ENCODE measurements at regions not wholly inside any gene's neighbourhood (a gene's known extent, or its start where the extent isn't known, plus 50 kb on each side); places are given as distances from the start of the nearest gene placed in this dataset.

DNA sequence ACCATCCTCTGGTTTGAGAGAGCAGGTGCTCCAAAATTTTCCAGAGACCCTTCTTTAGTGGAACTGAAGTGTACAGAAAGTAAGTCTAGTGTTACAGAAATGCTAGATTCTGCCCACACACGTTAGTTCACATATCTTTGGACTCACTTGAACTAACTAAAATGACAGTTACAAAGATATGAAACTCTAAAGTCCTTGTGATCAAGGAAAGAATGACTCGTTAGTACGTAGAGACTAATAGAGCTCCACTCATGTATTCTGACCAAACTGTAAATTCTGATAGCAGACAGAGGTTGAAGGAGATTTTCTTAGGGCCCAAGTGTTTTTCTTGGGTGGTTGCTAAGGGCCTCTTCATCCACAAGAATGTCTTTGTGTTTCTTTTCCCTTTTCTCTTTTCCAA is 491.5 kb upstream of the B3GALT2 start:
- DNase-seq: no peak

- DNase-seq: no peak
These were observed 490.7 kb upstream of the B3GALT2 start for GRCh38 chr1:193676996-193677549.

GRCh38 chr1:193674292-193674944 is 488.0 kb upstream of the B3GALT2 start:
- DNase-seq: no peak

GRCh38 chr1:193666485-193667083 is 480.2 kb upstream of the B3GALT2 start:
- no peak for DNase-seq

DNA sequence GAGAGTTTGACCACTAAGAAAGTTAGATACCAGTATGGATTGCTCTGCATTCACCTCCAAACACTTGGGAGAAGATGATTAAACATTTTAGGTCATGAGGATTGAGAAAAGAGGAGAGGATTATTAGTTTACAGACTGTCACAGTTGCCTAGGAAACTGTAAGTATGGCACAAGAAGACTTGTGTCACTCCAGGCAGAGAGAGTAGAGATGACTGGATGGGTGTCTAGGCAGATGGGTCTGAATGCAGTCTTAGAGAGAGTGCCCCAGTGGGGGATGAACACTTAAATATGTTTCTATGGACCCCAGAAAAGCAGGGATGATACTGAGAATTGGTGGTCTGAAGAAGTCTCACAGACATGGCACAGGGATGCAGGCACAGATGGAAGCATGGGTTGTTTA is 477.6 kb upstream of the B3GALT2 start:
- no peak for DNase-seq

DNA sequence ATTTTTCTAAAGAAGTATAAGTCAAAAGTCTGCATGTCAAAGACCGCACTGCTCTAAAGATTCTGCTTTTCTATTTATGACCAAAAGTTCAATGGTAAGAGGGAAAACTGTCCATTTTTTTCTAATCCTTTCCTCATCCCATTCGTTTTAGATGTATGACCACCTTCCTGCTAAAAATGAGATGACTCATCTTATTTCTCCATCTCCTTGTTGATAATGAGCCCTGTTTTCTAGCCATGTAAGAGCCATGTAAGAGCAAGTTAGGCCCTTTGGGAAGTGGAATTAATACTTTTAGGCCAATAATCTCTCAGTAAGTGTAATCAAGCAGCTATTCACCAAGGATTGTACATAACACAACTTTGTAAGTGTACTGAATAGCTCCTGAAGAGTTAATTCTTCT is 475.6 kb upstream of the B3GALT2 start:
- DNase-seq: no peak

DNA sequence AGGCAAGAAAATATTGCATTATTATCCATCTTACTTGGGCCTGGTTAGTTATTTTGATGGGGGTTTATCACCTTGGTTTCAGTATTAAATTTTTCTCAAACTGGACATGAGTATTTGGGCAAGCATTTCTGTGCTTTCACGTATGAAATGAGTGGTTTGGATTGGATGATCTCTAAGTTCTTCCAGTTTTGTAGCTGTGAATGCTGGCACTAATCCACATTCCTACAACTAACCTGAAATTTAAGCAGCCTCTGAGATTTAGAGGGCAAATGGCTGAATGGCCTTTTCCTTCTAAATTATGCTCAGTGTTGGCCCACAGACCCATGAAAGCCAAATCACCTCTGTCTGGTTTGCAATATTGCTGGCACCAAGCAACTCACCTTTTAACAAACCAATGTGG is 475.0 kb upstream of the B3GALT2 start:
- no peak for DNase-seq

DNA sequence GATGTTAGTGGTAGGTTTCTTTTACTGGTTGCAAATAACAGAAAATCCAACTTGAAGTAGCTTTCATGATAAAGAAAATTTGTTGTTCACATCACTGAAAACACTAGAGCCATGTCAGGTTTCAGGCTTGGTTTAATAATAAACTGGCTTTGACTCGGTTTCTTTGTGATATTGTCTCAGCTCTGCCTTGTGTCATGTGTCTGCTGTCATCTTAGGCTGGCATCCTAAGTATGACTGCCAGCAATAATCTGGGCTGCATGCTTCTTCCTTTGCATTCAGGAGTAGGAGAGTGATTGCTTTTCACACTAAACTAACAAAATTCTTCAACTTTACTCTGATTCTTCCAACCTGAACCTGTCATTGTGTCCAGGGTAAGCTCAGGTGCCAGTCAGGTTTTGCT is 474.0 kb upstream of the B3GALT2 start:
- no peak for DNase-seq

DNA sequence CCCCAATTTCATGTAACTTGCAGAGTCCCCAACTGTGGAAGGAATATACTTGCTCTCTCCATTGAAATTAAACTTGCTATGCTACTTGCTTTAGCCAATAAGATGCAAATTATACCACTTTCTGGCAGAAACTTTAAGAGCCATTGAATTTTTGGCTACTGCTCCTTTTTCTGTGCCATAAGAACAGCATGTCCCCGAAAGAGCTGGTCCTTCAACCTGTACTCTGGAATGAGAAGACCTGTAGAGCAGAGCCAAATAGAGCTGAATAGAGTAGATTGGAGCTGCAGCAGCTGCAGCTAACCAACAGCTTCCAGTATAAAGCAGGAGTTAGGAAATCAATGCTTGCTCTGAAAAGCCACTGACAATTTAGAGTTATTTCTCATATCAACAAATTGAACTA is 472.3 kb upstream of the B3GALT2 start:
- no peak for DNase-seq

- no peak for DNase-seq
These were observed 471.7 kb upstream of the B3GALT2 start for GRCh38 chr1:193658081-193658480.

GRCh38 chr1:193657552-193657951 is 471.1 kb upstream of the B3GALT2 start:
- DNase-seq: no peak

GRCh38 chr1:193656841-193657240 is 470.4 kb upstream of the B3GALT2 start:
- DNase-seq: no peak

GRCh38 chr1:193654951-193655735 is 468.7 kb upstream of the B3GALT2 start:
- peak; percentile 44 for DNase-seq

GRCh38 chr1:193649587-193649986 is 463.2 kb upstream of the B3GALT2 start:
- DNase-seq: no peak

- no peak for DNase-seq
These were observed 448.5 kb upstream of the B3GALT2 start for GRCh38 chr1:193634876-193635275.

DNA sequence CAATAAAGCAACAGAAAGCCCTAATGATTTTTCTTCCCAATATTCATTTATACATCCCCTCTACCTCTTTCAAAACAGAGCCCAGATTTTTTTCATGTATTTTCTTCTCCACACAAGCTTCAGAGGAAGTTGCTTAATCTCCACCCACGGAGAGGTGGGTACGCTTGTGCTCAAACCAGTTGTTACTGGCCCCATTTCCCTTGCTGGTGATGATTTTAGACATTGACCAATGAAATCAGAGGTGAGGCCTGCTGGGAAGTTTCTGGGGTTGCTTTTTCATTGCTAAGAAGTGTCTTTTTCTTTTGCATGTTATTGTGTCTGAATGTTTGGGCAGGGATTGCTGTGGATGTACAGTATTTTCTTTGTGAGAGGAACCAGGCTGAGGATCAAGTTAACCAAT is 448.1 kb upstream of the B3GALT2 start:
- DNase-seq: no peak

DNA sequence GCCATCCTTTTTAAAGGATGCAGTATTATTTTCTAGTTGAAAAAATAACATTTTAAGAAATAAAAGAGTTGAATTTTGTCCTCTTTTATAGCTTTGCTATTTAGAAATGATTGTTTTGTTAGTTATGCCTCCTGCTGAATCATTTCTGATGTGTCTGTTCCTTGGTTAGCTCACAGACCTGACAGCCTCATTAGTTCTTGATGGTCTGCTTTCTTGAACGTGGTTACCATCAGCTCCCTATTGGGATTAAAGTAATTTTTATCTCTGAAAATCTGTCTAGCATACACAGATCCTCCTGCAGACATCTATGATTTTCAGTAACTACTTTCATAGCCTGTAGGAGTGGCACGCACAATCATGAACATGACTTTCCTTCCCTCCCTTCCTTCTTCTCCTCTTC is 447.6 kb upstream of the B3GALT2 start:
- no peak for DNase-seq

GRCh38 chr1:193633093-193633492 is 446.7 kb upstream of the B3GALT2 start:
- no peak for DNase-seq

DNA sequence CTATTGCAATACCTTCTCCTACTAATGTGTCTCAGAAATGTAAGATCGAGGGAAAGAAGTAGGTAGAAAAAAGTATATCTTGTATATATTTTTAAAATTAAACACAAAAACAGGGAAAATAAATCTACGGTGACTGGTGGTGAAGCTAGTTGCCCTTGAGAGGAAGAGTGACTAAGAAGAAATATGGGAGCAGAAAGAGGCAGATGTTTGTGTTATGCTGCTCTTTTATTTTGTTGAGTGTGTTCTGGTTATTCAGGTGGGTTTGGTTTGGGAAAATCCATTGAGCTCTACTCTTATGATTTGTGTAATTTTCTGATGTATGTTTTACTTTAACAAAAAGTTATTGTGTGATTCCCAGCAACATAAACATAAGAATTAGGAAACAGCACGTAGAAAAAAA is 444.9 kb upstream of the B3GALT2 start:
- no peak for DNase-seq

DNA sequence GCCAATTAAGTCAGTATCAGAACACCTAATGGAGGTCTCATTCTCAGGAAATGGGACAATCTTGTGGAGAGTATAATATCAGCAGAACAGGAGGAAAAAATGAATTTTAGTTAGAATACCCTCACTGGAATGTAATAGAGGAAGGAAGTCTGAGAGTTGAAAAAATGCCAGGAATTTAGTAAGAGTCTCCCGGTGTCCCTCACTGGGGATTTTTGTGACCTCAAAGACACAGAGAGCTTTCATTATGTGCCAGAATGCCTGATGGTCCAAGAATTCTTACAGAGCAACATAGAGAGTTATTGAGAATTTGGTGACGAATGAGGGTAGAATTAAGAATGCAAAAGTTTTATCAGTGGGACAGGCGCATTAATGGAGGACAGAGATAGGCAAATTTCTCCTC is 443.5 kb upstream of the B3GALT2 start:
- DNase-seq: no peak

- DNase-seq: no peak
These were observed 440.3 kb upstream of the B3GALT2 start for GRCh38 chr1:193626695-193627094.

DNA sequence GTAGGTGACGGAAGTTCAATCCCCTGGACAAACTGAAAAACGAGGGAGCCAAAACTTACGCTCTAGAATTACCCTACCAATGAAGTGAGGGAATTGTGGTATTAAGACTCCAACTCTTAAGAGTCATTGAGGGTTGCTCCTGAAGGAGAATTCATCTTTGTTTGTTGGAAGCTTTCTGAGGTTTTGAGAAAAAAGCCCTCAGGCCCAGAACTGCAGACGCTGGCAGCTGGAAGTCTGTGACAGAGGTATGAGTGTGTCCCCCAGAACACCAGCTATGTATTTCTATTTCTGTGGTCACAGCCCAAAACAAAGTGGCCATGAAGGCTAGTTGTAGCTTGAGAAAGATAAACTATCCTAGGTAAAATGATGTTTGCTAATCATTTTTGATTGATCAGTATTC is 438.8 kb upstream of the B3GALT2 start:
- DNase-seq: no peak

DNA sequence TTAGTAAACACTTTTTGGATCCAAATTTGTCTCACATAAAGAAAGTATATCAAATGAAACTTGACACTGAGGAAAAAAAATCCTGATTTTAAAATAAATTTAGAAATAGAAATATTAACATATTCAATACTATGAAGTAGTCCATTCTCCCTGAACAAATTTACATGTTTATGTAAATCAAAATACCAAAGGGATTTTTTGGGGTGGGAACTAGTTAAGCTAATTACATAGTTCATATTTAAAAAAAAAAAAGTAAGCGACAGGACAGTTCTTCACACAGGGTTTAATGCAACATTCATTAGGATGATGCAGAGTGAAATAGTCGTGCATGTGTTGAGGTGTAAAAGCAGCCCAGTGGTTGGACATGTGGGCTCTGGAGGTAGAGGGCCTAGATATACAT is 433.5 kb upstream of the B3GALT2 start:
- DNase-seq: no peak

DNA sequence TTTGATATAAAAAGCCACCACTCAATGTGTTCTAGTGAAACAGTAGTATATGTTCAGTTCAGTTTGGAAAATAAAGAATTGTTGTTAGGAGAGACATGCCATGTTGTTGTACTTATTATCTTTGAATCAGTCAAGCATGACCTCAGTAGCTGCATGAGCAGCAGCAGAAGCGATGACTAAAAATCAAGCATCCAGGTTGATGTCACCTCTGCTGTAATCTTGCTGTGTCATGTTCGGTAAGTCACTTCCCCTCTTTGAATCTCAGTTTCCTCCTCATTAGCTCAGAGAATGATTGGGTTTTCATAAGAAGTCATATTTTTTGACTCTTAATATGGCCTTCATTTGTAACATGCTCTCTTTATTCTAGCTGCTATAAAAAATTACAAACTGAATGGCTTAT is 428.4 kb upstream of the B3GALT2 start:
- peak; percentile 18 for DNase-seq

All from T1000 (cell line).